GM18505 (cell line): ENCODE measurements at regions not wholly inside any gene's neighbourhood (a gene's known extent, or its start where the extent isn't known, plus 50 kb on each side); places are given as distances from the start of the nearest gene placed in this dataset.

Experiments used
- ATAC-seq: cut with Tn5 transposase; IDR thresholded peaks from one replicate; pipeline ENCODE4 v1.9.1; 2021; ENCODE audit not compliant: unreplicated experiment
- POLR2A ChIP-seq: IDR thresholded peaks from 4 replicates; pipeline ENCODE4 v1.6.1; 2011; ENCODE audit warnings: borderline replicate concordance; ENCODE audit not compliant: insufficient read depth, insufficient read length; ENCODE audit errors: extremely low read depth

GRCh38 chr3:104549099-104549714 lies 817.5 kb upstream of the ALCAM start:
- TF ChIP-seq POLR2A = no peak
- no peak for ATAC-seq

- TF ChIP-seq POLR2A = no peak
- ATAC-seq = no peak
These were observed 813.6 kb upstream of the ALCAM start for GRCh38 chr3:104553121-104553520.

- no peak for ATAC-seq
- no peak for TF ChIP-seq POLR2A
These were observed 812.3 kb upstream of the ALCAM start for GRCh38 chr3:104554425-104554824.

GRCh38 chr3:104555728-104556127 lies 811.0 kb upstream of the ALCAM start:
- ATAC-seq = no peak
- no peak for TF ChIP-seq POLR2A

GRCh38 chr3:104556372-104557078 lies 810.2 kb upstream of the ALCAM start:
- TF ChIP-seq POLR2A = no peak
- no peak for ATAC-seq

- TF ChIP-seq POLR2A = no peak
- no peak for ATAC-seq
These were observed 805.4 kb upstream of the ALCAM start for GRCh38 chr3:104561324-104561723.

- ATAC-seq = no peak
- no peak for TF ChIP-seq POLR2A
These were observed 802.6 kb upstream of the ALCAM start for GRCh38 chr3:104564045-104564643.

- no peak for ATAC-seq
- TF ChIP-seq POLR2A = no peak
These were observed 800.7 kb upstream of the ALCAM start for GRCh38 chr3:104566054-104566453.

- ATAC-seq = no peak
- TF ChIP-seq POLR2A = no peak
These were observed 791.1 kb upstream of the ALCAM start for GRCh38 chr3:104575634-104576033.

- no peak for ATAC-seq
- no peak for TF ChIP-seq POLR2A
These were observed 788.2 kb upstream of the ALCAM start for GRCh38 chr3:104578558-104578957.

- no peak for ATAC-seq
- no peak for TF ChIP-seq POLR2A
These were observed 784.6 kb upstream of the ALCAM start for GRCh38 chr3:104582092-104582491.

GRCh38 chr3:104584682-104585081 lies 782.0 kb upstream of the ALCAM start:
- no peak for TF ChIP-seq POLR2A
- ATAC-seq = no peak

GRCh38 chr3:104586344-104586743 lies 780.4 kb upstream of the ALCAM start:
- TF ChIP-seq POLR2A = no peak
- no peak for ATAC-seq

GRCh38 chr3:104588442-104588841 lies 778.3 kb upstream of the ALCAM start:
- TF ChIP-seq POLR2A = no peak
- no peak for ATAC-seq
